A673 (cell line): ENCODE measurements at regions not wholly inside any gene's neighbourhood (a gene's known extent, or its start where the extent isn't known, plus 50 kb on each side); places are given as distances from the start of the nearest gene placed in this dataset.

Experiments
- BruUV-seq: library from RNA; stranded (reverse); fragments of 400-500 nt; replicated peaks from 2 replicates; lab custom pipeline; 2021; lab: Mats Ljungman, UMichigan
- CTCF ChIA-PET: fragments of 300-600 bp; sonication (Branson Sonifier 250); formaldehyde crosslinking; loops from one replicate; lab custom pipeline; 2022; ENCODE audit warnings: antibody characterized with exemption; lab: Charles Lee
- POLR2A ChIA-PET: fragments of 300-600 bp; sonication (Branson Sonifier 250); formaldehyde crosslinking; loops from one replicate; lab custom pipeline; 2022; ENCODE audit warnings: antibody characterized with exemption; ENCODE audit not compliant: low non-redundant PET; lab: Charles Lee
- DNase-seq: peaks from one replicate; pipeline ENCODE4 v3.0.0-alpha.2; 2015; ENCODE audit warnings: low spot score
- H3K27ac ChIP-seq: fragments of 200-600 bp; sonication (generic); 2 replicates; pipeline ENCODE4 v1.5.1; 2016; ENCODE audit warnings: mixed run types, low read depth, mild to moderate bottlenecking, mixed read lengths, antibody characterized with exemption, low read length; ENCODE audit not compliant: poor library complexity, severe bottlenecking
- H3K27me3 ChIP-seq: fragments of 200-600 bp; sonication (generic); replicated peaks from 2 replicates; pipeline ENCODE4 v1.6.1; 2017; ENCODE audit warnings: mixed run types, low read depth, mild to moderate bottlenecking, mixed read lengths, antibody characterized with exemption, low read length; ENCODE audit not compliant: insufficient read depth, poor library complexity
- H3K36me3 ChIP-seq: fragments of 200-600 bp; sonication (generic); 2 replicates; pipeline ENCODE4 v1.6.1; 2016; ENCODE audit warnings: mixed run types, mild to moderate bottlenecking, mixed read lengths, antibody characterized with exemption, low read length; ENCODE audit not compliant: insufficient read depth, poor library complexity, severe bottlenecking
- H3K4me1 ChIP-seq: fragments of 200-600 bp; sonication (generic); 2 replicates; pipeline ENCODE4 v1.6.1; 2017; ENCODE audit warnings: mixed run types, mild to moderate bottlenecking, mixed read lengths, antibody characterized with exemption, low read length; ENCODE audit not compliant: insufficient read depth, poor library complexity, severe bottlenecking
- H3K4me3 ChIP-seq: fragments of 200-600 bp; sonication (generic); 2 replicates; pipeline ENCODE4 v1.5.1; 2016; ENCODE audit warnings: low read depth, mixed run types, mild to moderate bottlenecking, mixed read lengths, low read length; ENCODE audit not compliant: poor library complexity, severe bottlenecking
- H3K9me3 ChIP-seq: fragments of 200-600 bp; sonication (generic); 2 replicates; pipeline ENCODE4 v1.6.1; 2016; ENCODE audit warnings: mixed run types, low read depth, mild to moderate bottlenecking, mixed read lengths, antibody characterized with exemption, low read length; ENCODE audit not compliant: poor library complexity, severe bottlenecking
- EZH2 ChIP-seq: fragments of 200-600 bp; sonication (generic); IDR thresholded peaks from 2 replicates; pipeline ENCODE4 v1.6.1; 2017; ENCODE audit warnings: borderline replicate concordance, low read depth, mild to moderate bottlenecking, mixed read lengths, antibody characterized with exemption, low read length; ENCODE audit not compliant: poor library complexity, severe bottlenecking
- intact Hi-C: fragments of 100-400 bp; cut with micrococcal nuclease; formaldehyde crosslinking; loops from one replicate; pipeline ENCODE4 v1.10.0; 2022; ENCODE audit not compliant: unreplicated experiment
- TF ChIP-seq, protein P1 (sequence below): fragments of 300-800, 200-600 bp; sonication (generic); conservative IDR thresholded peaks from 2 replicates; pipeline ENCODE4 v1.5.1; 2017; ENCODE audit warnings: low read depth, mild to moderate bottlenecking, antibody characterized with exemption, low read length, moderate library complexity, mixed read lengths

DNA sequence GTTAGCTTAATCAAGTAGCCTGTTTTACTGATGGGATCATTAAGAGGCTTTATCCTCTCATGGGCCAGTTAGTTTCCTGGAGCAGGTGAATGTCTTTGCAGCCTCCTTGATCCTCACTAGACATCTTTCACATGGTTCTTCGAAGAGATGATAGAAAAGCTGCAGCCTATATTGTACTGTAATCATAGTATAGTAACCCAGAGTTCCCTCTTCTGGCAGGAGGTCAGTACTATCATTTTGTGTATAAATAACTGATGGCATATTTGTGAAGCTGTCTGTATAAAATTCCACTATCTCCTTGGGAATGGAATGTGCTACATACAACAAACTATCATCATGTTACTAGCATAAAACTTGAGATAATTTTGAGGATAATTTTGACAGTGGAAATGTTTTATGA, 123.8 kb upstream of the PRPS1L1 start:
- Histone ChIP-seq H3K27me3 (no peaks in the 10 kb centered on the region), H3K4me3 (no peak overlapping the region), H3K36me3 (no peaks in the 10 kb centered on the region), H3K9me3 (no peaks in the 10 kb centered on the region), H3K4me1 (no peaks in the 10 kb centered on the region), H3K27ac (no peak overlapping the region)
- BruUV-seq, result no TSS peak
- TF ChIP-seq, protein P1, sequence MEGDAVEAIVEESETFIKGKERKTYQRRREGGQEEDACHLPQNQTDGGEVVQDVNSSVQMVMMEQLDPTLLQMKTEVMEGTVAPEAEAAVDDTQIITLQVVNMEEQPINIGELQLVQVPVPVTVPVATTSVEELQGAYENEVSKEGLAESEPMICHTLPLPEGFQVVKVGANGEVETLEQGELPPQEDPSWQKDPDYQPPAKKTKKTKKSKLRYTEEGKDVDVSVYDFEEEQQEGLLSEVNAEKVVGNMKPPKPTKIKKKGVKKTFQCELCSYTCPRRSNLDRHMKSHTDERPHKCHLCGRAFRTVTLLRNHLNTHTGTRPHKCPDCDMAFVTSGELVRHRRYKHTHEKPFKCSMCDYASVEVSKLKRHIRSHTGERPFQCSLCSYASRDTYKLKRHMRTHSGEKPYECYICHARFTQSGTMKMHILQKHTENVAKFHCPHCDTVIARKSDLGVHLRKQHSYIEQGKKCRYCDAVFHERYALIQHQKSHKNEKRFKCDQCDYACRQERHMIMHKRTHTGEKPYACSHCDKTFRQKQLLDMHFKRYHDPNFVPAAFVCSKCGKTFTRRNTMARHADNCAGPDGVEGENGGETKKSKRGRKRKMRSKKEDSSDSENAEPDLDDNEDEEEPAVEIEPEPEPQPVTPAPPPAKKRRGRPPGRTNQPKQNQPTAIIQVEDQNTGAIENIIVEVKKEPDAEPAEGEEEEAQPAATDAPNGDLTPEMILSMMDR, result no peak; the same call in 1 of the 2 replicates
- TF ChIP-seq EZH2, result no peak
- peak; percentile 10 for DNase-seq
- intact Hi-C loops, result no loop called here
- CTCF ChIA-PET, result interaction anchor here (0.6 kb wide), 1 partner anchor 172 kb away, joined by 3 read pairs; no protein-coding TSS in a partner anchor
- POLR2A ChIA-PET, result no interaction called here

DNA sequence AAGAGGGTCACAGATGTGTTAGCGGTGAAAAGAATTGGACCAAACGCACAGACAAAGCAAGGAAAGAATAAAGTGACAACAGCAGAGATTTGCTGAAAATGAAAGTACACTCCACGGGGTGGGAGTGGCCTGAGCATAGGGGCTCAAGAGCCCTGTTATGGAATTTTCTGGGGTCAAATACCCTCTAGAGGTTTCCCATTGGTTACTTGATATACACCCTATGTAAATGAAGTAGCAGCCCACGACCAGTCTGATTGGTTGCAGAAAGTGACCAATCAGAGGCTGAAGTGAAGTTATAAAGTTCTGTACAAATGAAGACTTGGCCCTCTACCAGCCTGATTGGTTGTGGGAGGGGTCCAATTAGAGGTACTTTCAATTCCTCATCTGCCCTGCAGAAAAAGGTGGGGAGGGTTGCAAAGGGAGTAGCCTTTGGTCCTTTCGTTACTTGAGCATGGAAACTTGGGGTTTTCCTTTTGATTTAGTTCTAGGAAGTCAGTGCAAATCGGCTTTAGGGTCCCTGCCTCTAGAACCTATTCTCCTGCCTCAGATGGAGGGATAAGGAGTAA, 125.6 kb upstream of the PRPS1L1 start:
- intact Hi-C loops, result no loop called here
- Histone ChIP-seq H3K27me3 (no peaks in the 10 kb centered on the region), H3K36me3 (no peaks in the 10 kb centered on the region), H3K27ac (no peak overlapping the region), H3K4me3 (peak overlapping the region; percentile 9), H3K9me3 (no peaks in the 10 kb centered on the region), H3K4me1 (no peaks in the 10 kb centered on the region)
- BruUV-seq, result no TSS peak
- peak; percentile 15 for DNase-seq
- POLR2A ChIA-PET, result no interaction called here
- CTCF ChIA-PET, result no interaction called here
- TF ChIP-seq EZH2, result no peak
- TF ChIP-seq, protein P1, result no peak

DNA sequence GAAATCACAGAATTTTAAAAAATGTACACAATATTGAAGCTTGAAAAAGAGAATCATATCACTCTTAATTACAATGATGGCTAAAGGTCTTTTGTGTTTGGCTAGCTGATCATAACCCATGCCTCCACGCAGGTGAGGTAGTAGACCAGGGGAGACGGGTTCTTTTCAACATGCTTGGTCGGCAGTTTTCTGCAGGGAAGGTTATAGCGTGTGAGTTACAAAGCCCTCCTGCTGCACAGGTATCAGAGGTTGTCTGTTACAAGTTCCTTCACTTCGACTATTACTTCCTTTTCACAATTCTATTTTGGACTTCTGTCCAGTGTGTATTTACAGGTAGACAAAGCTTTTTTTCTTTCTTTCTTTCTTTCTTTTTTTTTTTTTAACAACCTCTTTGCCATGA, 127.1 kb upstream of the PRPS1L1 start:
- H3K27me3 ChIP-seq, result no peaks in the 10 kb centered on the region
- H3K4me3 ChIP-seq, result no peak overlapping the region
- intact Hi-C loops, result no loop called here
- no peaks in the 10 kb centered on the region for H3K4me1 ChIP-seq
- no peak overlapping the region for H3K27ac ChIP-seq
- no peaks in the 10 kb centered on the region for H3K36me3 ChIP-seq
- ChIA-PET POLR2A (no interaction called here), CTCF (no interaction called here)
- no TSS peak for BruUV-seq
- no peak for TF ChIP-seq EZH2
- TF ChIP-seq, protein P1, result no peak
- DNase-seq, result no peak
- no peaks in the 10 kb centered on the region for H3K9me3 ChIP-seq
